Right cardiac atrium (tissue), 5 donors: ENCODE measurements at regions not wholly inside any gene's neighbourhood (a gene's known extent, or its start where the extent isn't known, plus 50 kb on each side); places are given as distances from the start of the nearest gene placed in this dataset.

Experiments
- ATAC-seq, 2 donors: fragments of 200-7000 bp; cut with Tn5 transposase; one replicate each; pipeline versions ENCODE4 v1.8.0 to v1.9.1; 2020; ENCODE audit warnings: moderate library complexity in 2 of 2, mild to moderate bottlenecking in 1 of 2
- DNase-seq, 3 donors: peaks; one replicate each; pipeline ENCODE4 v3.0.0-alpha.2; 2020
- H3K27ac ChIP-seq: one replicate; pipeline ENCODE4 v1.5.1; 2013; ENCODE audit warnings: mild to moderate bottlenecking, low read length, control low read depth, moderate library complexity
- H3K27me3 ChIP-seq: one replicate; pipeline ENCODE4 v1.6.1; 2013; ENCODE audit not compliant: control insufficient read depth, insufficient read depth
- H3K4me1 ChIP-seq: one replicate; pipeline ENCODE4 v1.6.1; 2013; ENCODE audit warnings: low read length; ENCODE audit not compliant: control insufficient read depth, insufficient read depth
- H3K4me3 ChIP-seq: one replicate; pipeline ENCODE4 v1.5.1; 2013; ENCODE audit warnings: low read length, control low read depth
- H3K9me3 ChIP-seq: one replicate; pipeline ENCODE4 v1.6.1; 2013; ENCODE audit warnings: low read length; ENCODE audit not compliant: control insufficient read depth
- WGBS: extraction: QIAGEN DNeasy Blood & Tissue Kit; methylation state at CpG from one replicate; pipeline ENCODE4 v1.1.7; 2013; 5-methylcytosine and 5-hydroxymethylcytosine counted together
- intact Hi-C, 4 donors: fragments of 100-400 bp; cut with DNase I; formaldehyde crosslinking; loops; one replicate each; pipeline versions ENCODE4 v1.11.0 to v1.14.0; 2022 to 2023
- donor health status: healthy with polysubstance abuse.
- donor health status: DM: no; HTN: yes; CAD: no.
- donor health status: DM: no; HTN: no; CAD: no.
- donor health status: DM: no; HTN: yes; CAD: no; lungs with severe emphysema.
- donor health status: DM: yes; HTN: yes; CAD: no.

- Histone ChIP-seq H3K9me3 (no peaks in the 10 kb centered on the region), H3K27ac (no peak overlapping the region), H3K4me1 (no peaks in the 10 kb centered on the region), H3K4me3 (no peak overlapping the region), H3K27me3 (no peaks in the 10 kb centered on the region)
- WGBS, result 84% methylated on average over 3 of the region's 3 CpGs
- ATAC-seq (no peak), DNase-seq (no peak)
- intact Hi-C loops, result no loop called here
Observed at GRCh38 chr2:16036951-16037350, 96.6 kb downstream of the MYCN start.

- intact Hi-C loops, result no loop called here
- 85% methylated on average over 11 of the region's 11 CpGs for WGBS
Observed at GRCh38 chr2:16035747-16036745, 95.7 kb downstream of the MYCN start.

GRCh38 chr2:16034975-16035746 is 94.8 kb downstream of the MYCN start:
- 93% methylated on average over 10 of the region's 10 CpGs for WGBS
- H3K4me1 ChIP-seq, result no peaks in the 10 kb centered on the region
- H3K4me3 ChIP-seq, result no peak overlapping the region
- intact Hi-C loops, result no loop called here
- H3K27me3 ChIP-seq, result no peaks in the 10 kb centered on the region
- no peaks in the 10 kb centered on the region for H3K9me3 ChIP-seq
- ATAC-seq, result no peak
- no peak for DNase-seq
- H3K27ac ChIP-seq, result no peak overlapping the region

More at GRCh38 chr2:16035747-16036745, 95.7 kb downstream of the MYCN start:
- Histone ChIP-seq H3K4me1 (no peaks in the 10 kb centered on the region), H3K27me3 (no peaks in the 10 kb centered on the region), H3K4me3 (no peak overlapping the region), H3K27ac (no peak overlapping the region), H3K9me3 (no peaks in the 10 kb centered on the region)
- ATAC-seq, result no peak
- DNase-seq, result no peak

- H3K4me3 ChIP-seq, result no peak overlapping the region
- 54% methylated on average over 5 of the region's 5 CpGs for WGBS
- no peaks in the 10 kb centered on the region for H3K4me1 ChIP-seq
- intact Hi-C loops, result no loop called here
- ATAC-seq (peak in 1 of 2 donors; percentile 25), DNase-seq (no peak)
- H3K27ac ChIP-seq, result no peak overlapping the region
- no peaks in the 10 kb centered on the region for H3K27me3 ChIP-seq
- no peaks in the 10 kb centered on the region for H3K9me3 ChIP-seq
Observed at GRCh38 chr2:16034151-16034974, 94.0 kb downstream of the MYCN start.

- no peaks in the 10 kb centered on the region for H3K4me1 ChIP-seq
- no peak overlapping the region for H3K4me3 ChIP-seq
- intact Hi-C loops, result no loop called here
- WGBS, result over 99% methylated on average over 4 of the region's 4 CpGs
- ATAC-seq (no peak), DNase-seq (no peak)
- H3K9me3 ChIP-seq, result no peaks in the 10 kb centered on the region
- H3K27me3 ChIP-seq, result no peaks in the 10 kb centered on the region
- H3K27ac ChIP-seq, result no peak overlapping the region
Observed at GRCh38 chr2:16033032-16033293, 92.6 kb downstream of the MYCN start.

- Histone ChIP-seq H3K9me3 (no peaks in the 10 kb centered on the region), H3K4me3 (no peak overlapping the region), H3K4me1 (no peaks in the 10 kb centered on the region), H3K27ac (no peak overlapping the region), H3K27me3 (no peaks in the 10 kb centered on the region)
- DNase-seq (no peak), ATAC-seq (no peak)
- WGBS, result 96% methylated on average over 11 of the region's 11 CpGs
- intact Hi-C loops, result no loop called here
Observed at GRCh38 chr2:16032282-16033031, 92.1 kb downstream of the MYCN start.

GRCh38 chr2:16031848-16032159 is 91.5 kb downstream of the MYCN start:
- Histone ChIP-seq H3K27me3 (no peaks in the 10 kb centered on the region), H3K27ac (no peak overlapping the region), H3K4me1 (no peaks in the 10 kb centered on the region), H3K9me3 (no peaks in the 10 kb centered on the region), H3K4me3 (no peak overlapping the region)
- no peak for DNase-seq
- 70% methylated on average over 8 of the region's 8 CpGs for WGBS
- ATAC-seq, result no peak
- intact Hi-C loops, result no loop called here

GRCh38 chr2:16031058-16031847 is 90.9 kb downstream of the MYCN start:
- H3K9me3 ChIP-seq, result no peaks in the 10 kb centered on the region
- no peak overlapping the region for H3K4me3 ChIP-seq
- WGBS, result 77% methylated on average over 11 of the region's 11 CpGs
- ATAC-seq, result no peak
- H3K27ac ChIP-seq, result no peak overlapping the region
- intact Hi-C loops, result no loop called here
- DNase-seq, result no peak
- no peaks in the 10 kb centered on the region for H3K4me1 ChIP-seq
- H3K27me3 ChIP-seq, result no peaks in the 10 kb centered on the region

GRCh38 chr2:16030206-16031057 is 90.1 kb downstream of the MYCN start:
- ATAC-seq (no peak), DNase-seq (no peak)
- 89% methylated on average over 24 of the region's 24 CpGs for WGBS
- Histone ChIP-seq H3K27me3 (no peaks in the 10 kb centered on the region), H3K4me3 (no peak overlapping the region), H3K27ac (no peak overlapping the region), H3K9me3 (no peaks in the 10 kb centered on the region), H3K4me1 (no peaks in the 10 kb centered on the region)
- intact Hi-C loops, result no loop called here
